Mammary epithelial cell (primary cell): ENCODE measurements at regions not wholly inside any gene's neighbourhood (a gene's known extent, or its start where the extent isn't known, plus 50 kb on each side); places are given as distances from the start of the nearest gene placed in this dataset.

ENCODE experiments used
- CTCF ChIP-seq, 2 donors: IDR thresholded peaks in 1 of 2; conservative IDR thresholded peaks in 1 of 2; 2 replicates each; pipeline ENCODE4 v1.5.1; 2011 to 2012; ENCODE audit warnings: inconsistent platforms in 2 of 2, low read length in 2 of 2, mild to moderate bottlenecking in 2 of 2, control low read depth in 1 of 2, low read depth in 1 of 2; ENCODE audit not compliant: insufficient read depth in 1 of 2; ENCODE audit errors: extremely low read depth in 1 of 2
- EZH2 ChIP-seq: IDR thresholded peaks from 2 replicates; pipeline ENCODE4 v1.6.1; 2012; ENCODE audit warnings: low read length, inconsistent platforms, borderline replicate concordance

DNA sequence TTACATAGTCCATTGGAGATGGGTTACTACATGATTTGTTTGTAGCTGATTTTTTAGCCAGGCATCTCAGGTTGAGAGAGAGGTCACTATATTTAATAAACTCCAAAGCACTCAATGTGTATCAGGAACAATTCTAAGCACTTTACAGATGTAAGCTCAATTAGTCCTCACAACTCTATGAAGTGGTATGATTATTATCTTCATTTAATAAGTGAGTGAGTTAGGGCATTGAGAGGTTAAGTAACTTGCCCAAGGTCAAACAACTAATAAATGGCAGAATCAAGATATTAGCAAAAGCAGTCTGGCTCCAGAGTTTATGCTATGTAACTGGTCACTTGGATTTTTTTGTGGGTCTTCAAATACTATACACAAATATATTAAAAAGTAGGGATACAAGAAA is 56.3 kb upstream of the ABI3BP start:
- TF ChIP-seq EZH2 (no peak), CTCF (conservative IDR thresholded peaks at IDR 0.05 in 1 of 2, IDR thresholded peaks at IDR 0.05 in 1 of 2; ENCODE audit: extremely low read depth in 1 of 2, insufficient read depth in 1 of 2, low read depth in 1 of 2, low read length in 2 of 2) (no peak)
